Sigmoid colon (tissue), 6 donors: ENCODE measurements at regions not wholly inside any gene's neighbourhood (a gene's known extent, or its start where the extent isn't known, plus 50 kb on each side); places are given as distances from the start of the nearest gene placed in this dataset.

ENCODE experiments used
- DNase-seq: peaks from one replicate; pipeline ENCODE4 v3.0.0-alpha.2; 2019
- H3K27ac ChIP-seq, 4 donors: fragments of 200-600 bp; sonication (generic); one replicate each; pipeline ENCODE4 v1.5.1; 2016 to 2019; ENCODE audit warnings: mild to moderate bottlenecking in 1 of 4
- H3K27me3 ChIP-seq, 3 donors: fragments of 200-600 bp; sonication (generic); one replicate each; pipeline ENCODE4 v1.5.1; 2019; ENCODE audit warnings: mild to moderate bottlenecking in 1 of 3
- H3K36me3 ChIP-seq, 4 donors: fragments of 200-600 bp; sonication (generic); one replicate each; pipeline ENCODE4 v1.5.1; 2016 to 2019
- H3K4me1 ChIP-seq, 4 donors: fragments of 200-600 bp; sonication (generic); one replicate each; pipeline ENCODE4 v1.5.1; 2017 to 2019
- H3K4me3 ChIP-seq, 4 donors: fragments of 200-600 bp; sonication (generic); one replicate each; pipeline ENCODE4 v1.5.1; 2017 to 2019; ENCODE audit warnings: mild to moderate bottlenecking in 2 of 4, moderate library complexity in 1 of 4
- H3K9me3 ChIP-seq, 4 donors: fragments of 200-600 bp in 3 of 4; sonication (generic) in 3 of 4; one replicate each; pipeline versions ENCODE4 v1.5.1 to v1.6.1; 2013 to 2019
- CTCF ChIP-seq, 4 experiments: fragments of 450-650 bp in 3 of 4; fragments of 200-600 bp in 1 of 4; IDR thresholded peaks; one replicate each; pipeline ENCODE4 v1.5.1; 2016 to 2019; ENCODE audit warnings: antibody characterized with exemption in 4 of 4, mild to moderate bottlenecking in 3 of 4, moderate library complexity in 2 of 4
- EP300 ChIP-seq, 4 donors: sonication (generic); formaldehyde crosslinking; IDR thresholded peaks; one replicate each; pipeline ENCODE4 v1.6.1; 2017; ENCODE audit warnings: antibody characterized with exemption in 4 of 4
- POLR2A ChIP-seq, 2 donors: fragments of 450-650 bp; IDR thresholded peaks; one replicate each; pipeline ENCODE4 v1.6.1; 2016; ENCODE audit warnings: antibody characterized with exemption in 2 of 2, mild to moderate bottlenecking in 2 of 2, moderate library complexity in 2 of 2
- POLR2AphosphoS5 ChIP-seq, 4 donors: sonication (generic); formaldehyde crosslinking; IDR thresholded peaks; one replicate each; pipeline ENCODE4 v1.6.1; 2017; ENCODE audit warnings: antibody characterized with exemption in 4 of 4
- WGBS, 2 donors: extraction: QIAGEN DNeasy Blood & Tissue Kit; methylation state at CpG; one replicate each; pipeline ENCODE4 v1.1.7; 2013; 5-methylcytosine and 5-hydroxymethylcytosine counted together
- intact Hi-C: fragments of 100-400 bp; cut with DNase I; formaldehyde crosslinking; loops from one replicate; pipeline ENCODE4 v1.15.1; 2023
- donor health status: healthy with polysubstance abuse.
- donor health status: healthy.

GRCh38 chr4:14132301-14132700, 504.8 kb upstream of the BOD1L1 start:
- DNase-seq = no peak
- no peaks in the 10 kb centered on the region for H3K9me3 ChIP-seq
- 90 to 91% methylated on average over 1 of the region's 1 CpG for whole genome bisulfite sequencing, 2 donors
- intact Hi-C loops = no loop called here
- no peak overlapping the region for H3K27ac ChIP-seq
- TF ChIP-seq POLR2A (IDR thresholded peaks at IDR 0.05) = no peak
- TF ChIP-seq POLR2AphosphoS5 (IDR thresholded peaks at IDR 0.05) = no peak
- H3K27me3 ChIP-seq = no peaks in the 10 kb centered on the region
- no peak overlapping the region for H3K4me3 ChIP-seq
- no peaks in the 10 kb centered on the region for H3K36me3 ChIP-seq
- no peaks in the 10 kb centered on the region for H3K4me1 ChIP-seq

- H3K27ac ChIP-seq = no peak overlapping the region
- H3K36me3 ChIP-seq = no peaks in the 10 kb centered on the region
- no peaks in the 10 kb centered on the region for H3K9me3 ChIP-seq
- no peaks in the 10 kb centered on the region for H3K4me1 ChIP-seq
- H3K27me3 ChIP-seq = no peaks in the 10 kb centered on the region
- no peak for DNase-seq
- H3K4me3 ChIP-seq = no peak overlapping the region
- TF ChIP-seq EP300 (IDR thresholded peaks at IDR 0.05) (no peak), CTCF (IDR thresholded peaks at IDR 0.05) (no peak)
- intact Hi-C loops = no loop called here
Observed at GRCh38 chr4:14138106-14138505, 510.6 kb upstream of the BOD1L1 start.

GRCh38 chr4:14143892-14144291, 516.4 kb upstream of the BOD1L1 start:
- intact Hi-C loops = no loop called here
- 14 to 46% methylated on average over 1 of the region's 1 CpG for WGBS, 2 donors

GRCh38 chr4:14149176-14150053, 521.9 kb upstream of the BOD1L1 start:
- intact Hi-C loops = no loop called here

More at GRCh38 chr4:14143892-14144291, 516.4 kb upstream of the BOD1L1 start:
- no peak overlapping the region for H3K27ac ChIP-seq
- no peak for DNase-seq
- TF ChIP-seq POLR2AphosphoS5 (IDR thresholded peaks at IDR 0.05) = no peak
- H3K9me3 ChIP-seq = no peaks in the 10 kb centered on the region
- H3K4me1 ChIP-seq = no peaks in the 10 kb centered on the region
- no peaks in the 10 kb centered on the region for H3K27me3 ChIP-seq
- H3K36me3 ChIP-seq = no peaks in the 10 kb centered on the region
- H3K4me3 ChIP-seq = no peak overlapping the region

GRCh38 chr4:14151101-14151500, 523.6 kb upstream of the BOD1L1 start:
- TF ChIP-seq POLR2A (IDR thresholded peaks at IDR 0.05) (no peak), EP300 (IDR thresholded peaks at IDR 0.05) (no peak), CTCF (IDR thresholded peaks at IDR 0.05) (no peak), POLR2AphosphoS5 (IDR thresholded peaks at IDR 0.05) (no peak)
- Histone ChIP-seq H3K27me3 (no peaks in the 10 kb centered on the region), H3K4me1 (no peaks in the 10 kb centered on the region), H3K27ac (no peak overlapping the region), H3K4me3 (no peak overlapping the region), H3K36me3 (no peaks in the 10 kb centered on the region), H3K9me3 (no peaks in the 10 kb centered on the region)
- intact Hi-C loops = no loop called here
- WGBS, 2 donors = 54 to 74% methylated on average over 2 of the region's 2 CpGs
- DNase-seq = no peak

More at GRCh38 chr4:14149176-14150053, 521.9 kb upstream of the BOD1L1 start:
- TF ChIP-seq POLR2AphosphoS5 (IDR thresholded peaks at IDR 0.05) (no peak), CTCF (IDR thresholded peaks at IDR 0.05) (no peak), EP300 (IDR thresholded peaks at IDR 0.05) (no peak), POLR2A (IDR thresholded peaks at IDR 0.05) (no peak)
- DNase-seq = no peak
- no peaks in the 10 kb centered on the region for H3K36me3 ChIP-seq
- H3K27ac ChIP-seq = no peak overlapping the region
- no peaks in the 10 kb centered on the region for H3K4me1 ChIP-seq
- 55 to 59% methylated on average over 6 of the region's 6 CpGs for WGBS, 2 donors
- no peak overlapping the region for H3K4me3 ChIP-seq
- no peaks in the 10 kb centered on the region for H3K27me3 ChIP-seq
- no peaks in the 10 kb centered on the region for H3K9me3 ChIP-seq
